Adrenal gland (tissue), 5 donors: ENCODE measurements at regions not wholly inside any gene's neighbourhood (a gene's known extent, or its start where the extent isn't known, plus 50 kb on each side); places are given as distances from the start of the nearest gene placed in this dataset.

Experiments
- POLR2A ChIP-seq, 2 donors: fragments of 450-650 bp; IDR thresholded peaks; one replicate each; pipeline ENCODE4 v1.6.1; 2017; ENCODE audit warnings: antibody characterized with exemption in 2 of 2, mild to moderate bottlenecking in 2 of 2, moderate library complexity in 1 of 2
- TF ChIP-seq, protein P1 (sequence below), 6 experiments: fragments of 450-650 bp in 4 of 6; fragments of 200-600 bp in 2 of 6; sonication (generic) in 1 of 6; IDR thresholded peaks; 1 replicate in 5 of 6; 2 replicates in 1 of 6; pipeline versions ENCODE4 v1.5.1 to v1.8.0; 2016 to 2021; ENCODE audit warnings: antibody characterized with exemption in 6 of 6, mild to moderate bottlenecking in 2 of 6, moderate library complexity in 1 of 6
- donor health status: DM: no; HTN: no; CAD: no.

DNA sequence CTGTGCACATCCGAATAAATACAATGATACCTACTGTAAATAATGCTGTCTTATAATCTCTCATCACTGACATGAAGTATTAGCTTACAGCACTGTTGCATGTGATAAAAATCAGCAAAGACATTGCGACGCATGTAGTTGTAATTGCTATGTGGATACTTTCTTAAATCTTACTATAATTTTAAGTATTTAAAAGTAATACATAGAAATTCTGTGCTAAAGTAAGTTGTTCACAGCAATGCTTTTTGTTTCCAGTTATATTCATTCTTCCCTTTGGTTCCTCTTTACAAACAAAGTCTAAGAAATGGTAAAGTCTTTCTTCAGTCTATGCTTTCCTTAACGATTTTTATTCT lies 113.7 kb upstream of the DGKB start:
- no peak for TF ChIP-seq POLR2A (IDR thresholded peaks at IDR 0.05)
- TF ChIP-seq, protein P1, sequence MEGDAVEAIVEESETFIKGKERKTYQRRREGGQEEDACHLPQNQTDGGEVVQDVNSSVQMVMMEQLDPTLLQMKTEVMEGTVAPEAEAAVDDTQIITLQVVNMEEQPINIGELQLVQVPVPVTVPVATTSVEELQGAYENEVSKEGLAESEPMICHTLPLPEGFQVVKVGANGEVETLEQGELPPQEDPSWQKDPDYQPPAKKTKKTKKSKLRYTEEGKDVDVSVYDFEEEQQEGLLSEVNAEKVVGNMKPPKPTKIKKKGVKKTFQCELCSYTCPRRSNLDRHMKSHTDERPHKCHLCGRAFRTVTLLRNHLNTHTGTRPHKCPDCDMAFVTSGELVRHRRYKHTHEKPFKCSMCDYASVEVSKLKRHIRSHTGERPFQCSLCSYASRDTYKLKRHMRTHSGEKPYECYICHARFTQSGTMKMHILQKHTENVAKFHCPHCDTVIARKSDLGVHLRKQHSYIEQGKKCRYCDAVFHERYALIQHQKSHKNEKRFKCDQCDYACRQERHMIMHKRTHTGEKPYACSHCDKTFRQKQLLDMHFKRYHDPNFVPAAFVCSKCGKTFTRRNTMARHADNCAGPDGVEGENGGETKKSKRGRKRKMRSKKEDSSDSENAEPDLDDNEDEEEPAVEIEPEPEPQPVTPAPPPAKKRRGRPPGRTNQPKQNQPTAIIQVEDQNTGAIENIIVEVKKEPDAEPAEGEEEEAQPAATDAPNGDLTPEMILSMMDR (IDR thresholded peaks at IDR 0.05), result no peak
